GM23338 (cell line): ENCODE measurements at regions not wholly inside any gene's neighbourhood (a gene's known extent, or its start where the extent isn't known, plus 50 kb on each side); places are given as distances from the start of the nearest gene placed in this dataset.

Experiments used
- ATAC-seq: fragments of 200-7000 bp; cut with Tn5 transposase; 3 replicates; pipeline ENCODE4 v1.9.1; 2020
- DNase-seq: peaks from one replicate; pipeline ENCODE4 v3.0.0-alpha.2; 2015; ENCODE audit warnings: low spot score
- H2AFZ ChIP-seq: fragments of 200-600 bp; sonication (generic); 2 replicates; pipeline ENCODE4 v1.8.0; 2016; ENCODE audit warnings: antibody characterized with exemption, mild to moderate bottlenecking, moderate library complexity
- H3F3A ChIP-seq: fragments of 200-600 bp; sonication (generic); replicated peaks from 2 replicates; pipeline ENCODE4 v1.8.0; 2017; ENCODE audit warnings: antibody characterized with exemption, mixed run types, low read depth
- H3K27ac ChIP-seq: fragments of 200-600 bp; sonication (generic); 2 replicates; pipeline ENCODE4 v1.6.1; 2016; ENCODE audit warnings: low read depth
- H3K27me3 ChIP-seq: fragments of 200-600 bp; sonication (generic); 2 replicates; pipeline ENCODE4 v1.8.0; 2016; ENCODE audit warnings: mild to moderate bottlenecking, mixed run types, moderate library complexity; ENCODE audit not compliant: insufficient read depth
- H3K36me3 ChIP-seq: fragments of 200-600 bp; sonication (generic); 2 replicates; pipeline ENCODE4 v1.8.0; 2016; ENCODE audit warnings: mild to moderate bottlenecking; ENCODE audit not compliant: insufficient read depth
- H3K4me1 ChIP-seq: fragments of 200-600 bp; sonication (generic); 2 replicates; pipeline ENCODE4 v1.8.0; 2016; ENCODE audit warnings: mild to moderate bottlenecking, moderate library complexity; ENCODE audit not compliant: insufficient read depth
- H3K4me2 ChIP-seq: fragments of 200-600 bp; sonication (generic); 2 replicates; pipeline ENCODE4 v1.7.1; 2017; ENCODE audit warnings: mixed run types
- H3K4me3 ChIP-seq: fragments of 200-600 bp; sonication (generic); 2 replicates; pipeline ENCODE4 v1.6.1; 2016; ENCODE audit warnings: mixed run types
- H3K79me2 ChIP-seq: fragments of 200-600 bp; sonication (generic); replicated peaks from 2 replicates; pipeline ENCODE4 v1.8.0; 2017; ENCODE audit warnings: mild to moderate bottlenecking; ENCODE audit not compliant: insufficient read depth
- H3K9me2 ChIP-seq: fragments of 200-600 bp; sonication (generic); 2 replicates; pipeline ENCODE4 v1.8.0; 2017; ENCODE audit not compliant: insufficient read depth
- H4K20me1 ChIP-seq: fragments of 200-600 bp; sonication (generic); replicated peaks from 2 replicates; pipeline ENCODE4 v1.8.0; 2017; ENCODE audit warnings: mild to moderate bottlenecking; ENCODE audit not compliant: insufficient read depth
- H3K27ac Mint-ChIP-seq: 2 replicates; pipeline ENCODE4 v1.8.0; 2020; ENCODE audit warnings: inconsistent platforms, mild to moderate bottlenecking, moderate library complexity, mixed read lengths
- H3K27me3 Mint-ChIP-seq: 3 replicates; pipeline ENCODE4 v1.8.0; 2022; ENCODE audit warnings: low read depth, mild to moderate bottlenecking, moderate library complexity, mixed read lengths, inconsistent platforms; ENCODE audit not compliant: insufficient read depth, poor library complexity
- H3K36me3 Mint-ChIP-seq: 3 replicates; pipeline ENCODE4 v1.8.0; 2021; ENCODE audit warnings: low read depth, mild to moderate bottlenecking, inconsistent platforms, moderate library complexity, mixed read lengths
- H3K4me1 Mint-ChIP-seq: 3 replicates; pipeline ENCODE4 v1.8.0; 2020; ENCODE audit warnings: mild to moderate bottlenecking, inconsistent platforms, mixed read lengths
- H3K4me3 Mint-ChIP-seq: 3 replicates; pipeline ENCODE4 v1.8.0; 2021; ENCODE audit warnings: moderate library complexity, mild to moderate bottlenecking, inconsistent platforms, mixed read lengths
- H3K9me3 Mint-ChIP-seq: 3 replicates; pipeline ENCODE4 v1.8.0; 2020; ENCODE audit warnings: moderate library complexity, mild to moderate bottlenecking, inconsistent platforms, mixed read lengths
- ETS1 ChIP-seq: IDR thresholded peaks from 2 replicates; pipeline ENCODE4 v1.6.1; 2016; ENCODE audit warnings: antibody characterized with exemption
- EZH2 ChIP-seq: fragments of 200-600 bp; sonication (generic); IDR thresholded peaks from one replicate; pipeline ENCODE4 v1.8.0; 2017; ENCODE audit warnings: antibody characterized with exemption, mild to moderate bottlenecking, low read depth; ENCODE audit not compliant: unreplicated experiment
- EZH2phosphoT487 ChIP-seq: fragments of 200-600 bp; sonication (generic); IDR thresholded peaks from one replicate; pipeline ENCODE4 v1.8.1; 2018; ENCODE audit warnings: antibody characterized with exemption; ENCODE audit not compliant: unreplicated experiment
- JUNB ChIP-seq: IDR thresholded peaks from one replicate; pipeline ENCODE4 v1.6.1; 2016; ENCODE audit warnings: antibody characterized with exemption; ENCODE audit not compliant: unreplicated experiment
- POLR2AphosphoS5 ChIP-seq: IDR thresholded peaks from 2 replicates; pipeline ENCODE4 v1.6.1; 2016; ENCODE audit warnings: antibody characterized with exemption, low read depth
- REST ChIP-seq: IDR thresholded peaks from one replicate; pipeline ENCODE4 v1.6.1; 2018; ENCODE audit warnings: antibody characterized with exemption; ENCODE audit not compliant: unreplicated experiment
- STAT1 ChIP-seq: IDR thresholded peaks from one replicate; pipeline ENCODE4 v1.6.1; 2016; ENCODE audit warnings: antibody characterized with exemption; ENCODE audit not compliant: unreplicated experiment
- ZNF331 ChIP-seq: fragments of 250-450 bp; sonication (Bioruptor Pico); IDR thresholded peaks from 2 replicates; pipeline ENCODE4 v1.5.0; 2020; ENCODE audit warnings: low read depth, mild to moderate bottlenecking, moderate library complexity
- TF ChIP-seq, protein P1 (sequence below), 2 experiments: fragments of 200-600 bp in 1 of 2; sonication (generic) in 1 of 2; conservative IDR thresholded peaks; 2 replicates each; pipeline versions ENCODE4 v1.5.1 to v1.6.1; 2016 to 2017; ENCODE audit warnings: antibody characterized with exemption in 2 of 2, low read depth in 2 of 2, mild to moderate bottlenecking in 2 of 2, moderate library complexity in 1 of 2

- no peaks in the 10 kb centered on the region for H3K27me3 Mint-ChIP-seq
- DNase-seq = no peak
- no peaks in the 10 kb centered on the region for H3K27me3 ChIP-seq
- H3K27ac Mint-ChIP-seq = no peak overlapping the region
- no peak overlapping the region for H3K27ac ChIP-seq
- no peaks in the 10 kb centered on the region for H3K79me2 ChIP-seq
- no peak for ATAC-seq
- H3K36me3 Mint-ChIP-seq = no peaks in the 10 kb centered on the region
- TF ChIP-seq ZNF331 (CRISPR knock-in tag) = no peak
- H3K36me3 ChIP-seq = no peaks in the 10 kb centered on the region
- H2AFZ ChIP-seq = no peak overlapping the region
- no peak overlapping the region for H3K4me3 ChIP-seq
- H4K20me1 ChIP-seq = no peaks in the 10 kb centered on the region
- H3F3A ChIP-seq = no peaks in the 10 kb centered on the region
- H3K9me3 Mint-ChIP-seq = peaks cover 5% of the 10 kb centered on the region; the same call in 1 of the 3 replicates
- H3K9me2 ChIP-seq = no peaks in the 10 kb centered on the region
- H3K4me3 Mint-ChIP-seq = no peak overlapping the region
- no peak overlapping the region for H3K4me2 ChIP-seq
- peaks cover 25% of the 10 kb centered on the region for H3K4me1 ChIP-seq
- H3K4me1 Mint-ChIP-seq = peaks cover 40% of the 10 kb centered on the region
Observed at GRCh38 chr5:97547999-97548738, 365.1 kb upstream of the RIOK2 start.

DNA sequence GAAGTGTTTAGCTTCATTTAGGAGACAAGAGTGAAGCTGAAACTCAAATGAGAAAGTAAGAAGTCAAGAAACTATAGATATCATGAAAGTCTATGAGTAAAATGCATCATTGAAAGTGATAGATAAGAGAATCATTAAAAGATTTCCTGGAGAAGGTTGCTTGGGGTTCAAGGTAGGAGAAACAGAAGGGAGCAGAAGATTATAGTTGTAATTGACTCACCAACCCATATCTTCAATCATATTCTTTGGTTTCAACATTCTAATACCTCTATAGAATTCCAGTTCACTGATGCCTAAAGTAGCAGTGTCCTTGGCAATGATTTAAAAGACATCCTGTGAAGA, 365.7 kb upstream of the RIOK2 start:
- DNase-seq (no peak), ATAC-seq (no peak)
- Mint-ChIP-seq H3K36me3 (no peaks in the 10 kb centered on the region), H3K4me3 (no peak overlapping the region), H3K27ac (no peak overlapping the region), H3K9me3 (peaks cover 5% of the 10 kb centered on the region; the same call in 1 of the 3 replicates), H3K27me3 (no peaks in the 10 kb centered on the region), H3K4me1 (peaks cover 40% of the 10 kb centered on the region)
- Histone ChIP-seq H3K27me3 (no peaks in the 10 kb centered on the region), H3K4me1 (peaks cover 25% of the 10 kb centered on the region), H3K4me3 (no peak overlapping the region), H3F3A (no peaks in the 10 kb centered on the region), H3K79me2 (no peaks in the 10 kb centered on the region), H3K4me2 (no peak overlapping the region), H2AFZ (no peak overlapping the region), H3K27ac (no peak overlapping the region), H4K20me1 (no peaks in the 10 kb centered on the region), H3K9me2 (no peaks in the 10 kb centered on the region), H3K36me3 (no peaks in the 10 kb centered on the region)
- TF ChIP-seq EZH2phosphoT487 (no peak), ZNF331 (CRISPR knock-in tag) (no peak), ETS1 (no peak), EZH2 (no peak), REST (no peak), POLR2AphosphoS5 (no peak), JUNB (no peak), STAT1 (no peak)
- TF ChIP-seq, protein P1, sequence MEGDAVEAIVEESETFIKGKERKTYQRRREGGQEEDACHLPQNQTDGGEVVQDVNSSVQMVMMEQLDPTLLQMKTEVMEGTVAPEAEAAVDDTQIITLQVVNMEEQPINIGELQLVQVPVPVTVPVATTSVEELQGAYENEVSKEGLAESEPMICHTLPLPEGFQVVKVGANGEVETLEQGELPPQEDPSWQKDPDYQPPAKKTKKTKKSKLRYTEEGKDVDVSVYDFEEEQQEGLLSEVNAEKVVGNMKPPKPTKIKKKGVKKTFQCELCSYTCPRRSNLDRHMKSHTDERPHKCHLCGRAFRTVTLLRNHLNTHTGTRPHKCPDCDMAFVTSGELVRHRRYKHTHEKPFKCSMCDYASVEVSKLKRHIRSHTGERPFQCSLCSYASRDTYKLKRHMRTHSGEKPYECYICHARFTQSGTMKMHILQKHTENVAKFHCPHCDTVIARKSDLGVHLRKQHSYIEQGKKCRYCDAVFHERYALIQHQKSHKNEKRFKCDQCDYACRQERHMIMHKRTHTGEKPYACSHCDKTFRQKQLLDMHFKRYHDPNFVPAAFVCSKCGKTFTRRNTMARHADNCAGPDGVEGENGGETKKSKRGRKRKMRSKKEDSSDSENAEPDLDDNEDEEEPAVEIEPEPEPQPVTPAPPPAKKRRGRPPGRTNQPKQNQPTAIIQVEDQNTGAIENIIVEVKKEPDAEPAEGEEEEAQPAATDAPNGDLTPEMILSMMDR (conservative IDR thresholded peaks at IDR 0.05; ENCODE audit: low read depth in 2 of 2) = no peak
